A673 (cell line): ENCODE measurements at regions not wholly inside any gene's neighbourhood (a gene's known extent, or its start where the extent isn't known, plus 50 kb on each side); places are given as distances from the start of the nearest gene placed in this dataset.

Experiments used
- BruUV-seq: library from RNA; stranded (reverse); fragments of 400-500 nt; replicated peaks from 2 replicates; lab custom pipeline; 2021; lab: Mats Ljungman, UMichigan
- CTCF ChIA-PET: fragments of 300-600 bp; sonication (Branson Sonifier 250); formaldehyde crosslinking; loops from one replicate; lab custom pipeline; 2022; ENCODE audit warnings: antibody characterized with exemption; lab: Charles Lee
- POLR2A ChIA-PET: fragments of 300-600 bp; sonication (Branson Sonifier 250); formaldehyde crosslinking; loops from one replicate; lab custom pipeline; 2022; ENCODE audit warnings: antibody characterized with exemption; ENCODE audit not compliant: low non-redundant PET; lab: Charles Lee
- DNase-seq: peaks from one replicate; pipeline ENCODE4 v3.0.0-alpha.2; 2015; ENCODE audit warnings: low spot score
- H3K27ac ChIP-seq: fragments of 200-600 bp; sonication (generic); 2 replicates; pipeline ENCODE4 v1.5.1; 2016; ENCODE audit warnings: mixed run types, low read depth, mild to moderate bottlenecking, mixed read lengths, antibody characterized with exemption, low read length; ENCODE audit not compliant: poor library complexity, severe bottlenecking
- H3K27me3 ChIP-seq: fragments of 200-600 bp; sonication (generic); replicated peaks from 2 replicates; pipeline ENCODE4 v1.6.1; 2017; ENCODE audit warnings: mixed run types, low read depth, mild to moderate bottlenecking, mixed read lengths, antibody characterized with exemption, low read length; ENCODE audit not compliant: insufficient read depth, poor library complexity
- H3K36me3 ChIP-seq: fragments of 200-600 bp; sonication (generic); 2 replicates; pipeline ENCODE4 v1.6.1; 2016; ENCODE audit warnings: mixed run types, mild to moderate bottlenecking, mixed read lengths, antibody characterized with exemption, low read length; ENCODE audit not compliant: insufficient read depth, poor library complexity, severe bottlenecking
- H3K4me1 ChIP-seq: fragments of 200-600 bp; sonication (generic); 2 replicates; pipeline ENCODE4 v1.6.1; 2017; ENCODE audit warnings: mixed run types, mild to moderate bottlenecking, mixed read lengths, antibody characterized with exemption, low read length; ENCODE audit not compliant: insufficient read depth, poor library complexity, severe bottlenecking
- H3K4me3 ChIP-seq: fragments of 200-600 bp; sonication (generic); 2 replicates; pipeline ENCODE4 v1.5.1; 2016; ENCODE audit warnings: low read depth, mixed run types, mild to moderate bottlenecking, mixed read lengths, low read length; ENCODE audit not compliant: poor library complexity, severe bottlenecking
- H3K9me3 ChIP-seq: fragments of 200-600 bp; sonication (generic); 2 replicates; pipeline ENCODE4 v1.6.1; 2016; ENCODE audit warnings: mixed run types, low read depth, mild to moderate bottlenecking, mixed read lengths, antibody characterized with exemption, low read length; ENCODE audit not compliant: poor library complexity, severe bottlenecking
- CTCF ChIP-seq: fragments of 300-800, 200-600 bp; sonication (generic); conservative IDR thresholded peaks from 2 replicates; pipeline ENCODE4 v1.5.1; 2017; ENCODE audit warnings: low read depth, mild to moderate bottlenecking, antibody characterized with exemption, low read length, moderate library complexity, mixed read lengths
- EZH2 ChIP-seq: fragments of 200-600 bp; sonication (generic); IDR thresholded peaks from 2 replicates; pipeline ENCODE4 v1.6.1; 2017; ENCODE audit warnings: borderline replicate concordance, low read depth, mild to moderate bottlenecking, mixed read lengths, antibody characterized with exemption, low read length; ENCODE audit not compliant: poor library complexity, severe bottlenecking
- intact Hi-C: fragments of 100-400 bp; cut with micrococcal nuclease; formaldehyde crosslinking; loops from one replicate; pipeline ENCODE4 v1.10.0; 2022; ENCODE audit not compliant: unreplicated experiment

- Histone ChIP-seq H3K4me3 (no peak overlapping the region), H3K27ac (no peak overlapping the region), H3K27me3 (peaks cover 31% of the 10 kb centered on the region), H3K36me3 (no peaks in the 10 kb centered on the region), H3K4me1 (no peaks in the 10 kb centered on the region), H3K9me3 (no peaks in the 10 kb centered on the region)
- POLR2A ChIA-PET = no interaction called here
- no TSS peak for BruUV-seq
- no peak for TF ChIP-seq CTCF
- TF ChIP-seq EZH2 = no peak
- DNase-seq = no peak
- CTCF ChIA-PET = no interaction called here
- intact Hi-C loops = no loop called here
Observed at GRCh38 chr1:56399326-56399725, 180.0 kb downstream of the PLPP3 start.

- intact Hi-C loops = no loop called here
- Histone ChIP-seq H3K27ac (no peak overlapping the region), H3K4me3 (no peak overlapping the region), H3K9me3 (no peaks in the 10 kb centered on the region), H3K4me1 (no peaks in the 10 kb centered on the region), H3K27me3 (peaks cover 31% of the 10 kb centered on the region), H3K36me3 (no peaks in the 10 kb centered on the region)
- POLR2A ChIA-PET = no interaction called here
- TF ChIP-seq CTCF (no peak), EZH2 (no peak)
- CTCF ChIA-PET = no interaction called here
- BruUV-seq = no TSS peak
- no peak for DNase-seq
Observed at GRCh38 chr1:56397811-56398231, 181.5 kb downstream of the PLPP3 start.

- CTCF ChIA-PET = no interaction called here
- no peak overlapping the region for H3K4me3 ChIP-seq
- TF ChIP-seq EZH2 (no peak), CTCF (no peak)
Observed at GRCh38 chr1:56397409-56397808, 182.0 kb downstream of the PLPP3 start.

More at GRCh38 chr1:56397409-56397808, 182.0 kb downstream of the PLPP3 start:
- intact Hi-C loops = no loop called here
- BruUV-seq = no TSS peak
- DNase-seq = no peak
- Histone ChIP-seq H3K4me1 (no peaks in the 10 kb centered on the region), H3K36me3 (no peaks in the 10 kb centered on the region), H3K9me3 (no peaks in the 10 kb centered on the region), H3K27me3 (peaks cover 31% of the 10 kb centered on the region), H3K27ac (no peak overlapping the region)
- POLR2A ChIA-PET = no interaction called here
